Left cardiac atrium (tissue), 4 donors: ENCODE measurements at regions not wholly inside any gene's neighbourhood (a gene's known extent, or its start where the extent isn't known, plus 50 kb on each side); places are given as distances from the start of the nearest gene placed in this dataset.
A peak's percentile ranks its signal among the peaks of the same experiment; 100 is the strongest.
"Not testable (repeated sequence)": the region's sequence is repeated elsewhere in the genome, so short reads cannot be mapped to it uniquely, and the experiment has no call there.

ENCODE experiments used
- ATAC-seq, 2 donors: fragments of 200-7000 bp; cut with Tn5 transposase; one replicate each; pipeline ENCODE4 v1.9.1; 2020; ENCODE audit warnings: mild to moderate bottlenecking in 2 of 2, moderate library complexity in 2 of 2
- DNase-seq: peaks from one replicate; pipeline ENCODE4 v3.0.0-alpha.2; 2020
- intact Hi-C, 2 donors: fragments of 100-400 bp; cut with DNase I; formaldehyde crosslinking; loops; one replicate each; pipeline versions ENCODE4 v1.14.1 to v1.15.1; 2022 to 2023
- donor health status: DM: no; HTN: yes; CAD: no.
- donor health status: DM: no; HTN: yes; CAD: no; lungs with severe emphysema.
- donor health status: DM: yes; HTN: yes; CAD: no.
- donor health status: Dilated cardiomyopathy.

GRCh38 chr19:30690525-30690924, 318.3 kb downstream of the ZNF536 start:
- intact Hi-C loops: loop anchor here in 1 of 2 donors (10.0 kb wide), 1 partner anchor 854 kb away; no protein-coding TSS in a partner anchor
- DNase-seq (no peak), ATAC-seq (no peak)

GRCh38 chr19:30689474-30689873, 317.3 kb downstream of the ZNF536 start:
- DNase-seq: no peak
- intact Hi-C loops: no loop called here
- ATAC-seq: no peak

GRCh38 chr19:30688696-30689095, 316.5 kb downstream of the ZNF536 start:
- ATAC-seq (no peak), DNase-seq (no peak)
- intact Hi-C loops: no loop called here

GRCh38 chr19:30686826-30687566, 314.8 kb downstream of the ZNF536 start:
- intact Hi-C loops: no loop called here
- ATAC-seq (no peak), DNase-seq (no peak)

- peak; percentile 21 to 25 for ATAC-seq
- no peak for DNase-seq
- intact Hi-C loops: no loop called here
Measured at GRCh38 chr19:30686176-30686820, 314.1 kb downstream of the ZNF536 start.

GRCh38 chr19:30685426-30686000, 313.3 kb downstream of the ZNF536 start:
- ATAC-seq (no peak), DNase-seq (no peak)
- intact Hi-C loops: no loop called here

- intact Hi-C loops: loop anchor here (5.0 kb wide), 3 partner anchors 863 to 1883 kb away; no protein-coding TSS in a partner anchor
- no peak for DNase-seq
- no peak for ATAC-seq
Measured at GRCh38 chr19:30684613-30685012, 312.4 kb downstream of the ZNF536 start.

- intact Hi-C loops: loop anchor here (2.0 to 5.0 kb wide), 4 partner anchors 864 to 1884 kb away; no protein-coding TSS in a partner anchor
- ATAC-seq: peak; percentile 83 to 85
- peak; percentile 69 for DNase-seq
Measured at GRCh38 chr19:30682999-30683536, 310.9 kb downstream of the ZNF536 start.

- intact Hi-C loops: loop anchor here (2.0 to 5.0 kb wide), 4 partner anchors 865 to 1885 kb away; no protein-coding TSS in a partner anchor
- ATAC-seq (peak in 1 of 2 donors; percentile 10), DNase-seq (no peak)
Measured at GRCh38 chr19:30682146-30682998, 310.2 kb downstream of the ZNF536 start.

- DNase-seq: no peak
- no peak for ATAC-seq
- intact Hi-C loops: loop anchor here (2.0 to 5.0 kb wide), 4 partner anchors 866 to 1886 kb away; no protein-coding TSS in a partner anchor
Measured at GRCh38 chr19:30681162-30682100, 309.2 kb downstream of the ZNF536 start.

GRCh38 chr19:30680399-30680798, 308.2 kb downstream of the ZNF536 start:
- intact Hi-C loops: loop anchor here (5.0 kb wide), 3 partner anchors 867 to 1887 kb away; no protein-coding TSS in a partner anchor
- not testable (repeated sequence) for ATAC-seq, DNase-seq

- intact Hi-C loops: loop anchor here (5.0 kb wide), 3 partner anchors 868 to 1888 kb away; no protein-coding TSS in a partner anchor
Measured at GRCh38 chr19:30679789-30680188, 307.6 kb downstream of the ZNF536 start.

GRCh38 chr19:30679153-30679702, 307.0 kb downstream of the ZNF536 start:
- ATAC-seq (no peak), DNase-seq (no peak)
- intact Hi-C loops: no loop called here

More at GRCh38 chr19:30679789-30680188, 307.6 kb downstream of the ZNF536 start:
- DNase-seq: no peak
- no peak for ATAC-seq

GRCh38 chr19:30678168-30678567, 306.0 kb downstream of the ZNF536 start:
- ATAC-seq (no peak), DNase-seq (no peak)
- intact Hi-C loops: no loop called here

GRCh38 chr19:30677702-30678101, 305.5 kb downstream of the ZNF536 start:
- no peak for ATAC-seq
- intact Hi-C loops: no loop called here

GRCh38 chr19:30676990-30677679, 305.0 kb downstream of the ZNF536 start:
- intact Hi-C loops: no loop called here
- no peak for DNase-seq
- no peak for ATAC-seq

More at GRCh38 chr19:30677702-30678101, 305.5 kb downstream of the ZNF536 start:
- no peak for DNase-seq

- intact Hi-C loops: no loop called here
- DNase-seq: no peak
- ATAC-seq: no peak
Measured at GRCh38 chr19:30675086-30675485, 302.9 kb downstream of the ZNF536 start.
